Stomach (tissue), 4 donors: ENCODE measurements at regions not wholly inside any gene's neighbourhood (a gene's known extent, or its start where the extent isn't known, plus 50 kb on each side); places are given as distances from the start of the nearest gene placed in this dataset.

Experiments
- POLR2A ChIP-seq, 4 donors: fragments of 450-650 bp; IDR thresholded peaks; one replicate each; pipeline ENCODE4 v1.6.1; 2016; ENCODE audit warnings: antibody characterized with exemption in 4 of 4, control low read depth in 2 of 4, mild to moderate bottlenecking in 1 of 4, moderate library complexity in 1 of 4
- TF ChIP-seq, protein P1 (sequence below), 7 experiments: fragments of 450-650 bp in 4 of 7; fragments of 200-600 bp in 3 of 7; sonication (generic) in 3 of 7; IDR thresholded peaks; one replicate each; pipeline ENCODE4 v1.5.1; 2016 to 2019; ENCODE audit warnings: antibody characterized with exemption in 7 of 7, control low read depth in 2 of 7, mild to moderate bottlenecking in 1 of 7

DNA sequence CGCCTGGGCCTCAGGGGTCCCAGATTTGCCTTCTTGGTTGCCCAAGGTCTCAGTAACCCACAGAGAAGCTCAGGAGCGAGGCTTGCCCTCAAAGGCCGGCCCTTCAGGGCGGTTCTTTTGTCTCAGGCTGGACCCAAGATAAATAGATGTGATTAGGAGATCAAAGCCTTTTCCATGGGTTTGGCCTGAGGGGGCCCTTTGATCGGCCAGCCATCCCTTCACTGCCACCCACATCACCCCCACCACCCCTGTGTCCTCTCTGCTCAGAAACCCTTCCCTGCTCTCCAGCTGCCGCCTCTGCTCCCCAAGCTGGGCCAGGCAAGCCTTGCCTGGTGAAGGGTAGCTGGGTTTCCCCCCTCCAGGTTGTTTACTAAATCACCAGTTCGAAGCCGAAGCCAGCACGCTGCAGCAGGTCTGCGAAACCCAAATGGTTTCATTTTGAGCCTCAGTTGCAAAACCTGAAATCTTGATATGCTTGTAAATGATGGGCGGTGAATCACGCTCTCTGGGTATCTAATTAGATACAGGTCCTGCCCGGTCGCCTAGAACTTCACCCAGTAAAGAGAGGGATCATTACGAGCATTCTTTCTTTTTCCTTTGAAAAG, 202.6 kb upstream of the BCOR start:
- TF ChIP-seq, protein P1, sequence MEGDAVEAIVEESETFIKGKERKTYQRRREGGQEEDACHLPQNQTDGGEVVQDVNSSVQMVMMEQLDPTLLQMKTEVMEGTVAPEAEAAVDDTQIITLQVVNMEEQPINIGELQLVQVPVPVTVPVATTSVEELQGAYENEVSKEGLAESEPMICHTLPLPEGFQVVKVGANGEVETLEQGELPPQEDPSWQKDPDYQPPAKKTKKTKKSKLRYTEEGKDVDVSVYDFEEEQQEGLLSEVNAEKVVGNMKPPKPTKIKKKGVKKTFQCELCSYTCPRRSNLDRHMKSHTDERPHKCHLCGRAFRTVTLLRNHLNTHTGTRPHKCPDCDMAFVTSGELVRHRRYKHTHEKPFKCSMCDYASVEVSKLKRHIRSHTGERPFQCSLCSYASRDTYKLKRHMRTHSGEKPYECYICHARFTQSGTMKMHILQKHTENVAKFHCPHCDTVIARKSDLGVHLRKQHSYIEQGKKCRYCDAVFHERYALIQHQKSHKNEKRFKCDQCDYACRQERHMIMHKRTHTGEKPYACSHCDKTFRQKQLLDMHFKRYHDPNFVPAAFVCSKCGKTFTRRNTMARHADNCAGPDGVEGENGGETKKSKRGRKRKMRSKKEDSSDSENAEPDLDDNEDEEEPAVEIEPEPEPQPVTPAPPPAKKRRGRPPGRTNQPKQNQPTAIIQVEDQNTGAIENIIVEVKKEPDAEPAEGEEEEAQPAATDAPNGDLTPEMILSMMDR (IDR thresholded peaks at IDR 0.05) = no peak
- TF ChIP-seq POLR2A (IDR thresholded peaks at IDR 0.05) = no peak
